ENCODE measurements at regions not wholly inside any gene's neighbourhood (a gene's known extent, or its start where the extent isn't known, plus 50 kb on each side); places are given as distances from the start of the nearest gene placed in this dataset.

GRCh38 chr7:118349604-118350003 is 125.1 kb downstream of the ANKRD7 start:
- TF ChIP-seq EZH2 (IDR thresholded peaks at IDR 0.05; ENCODE audit: low read length) (no peak), CTCF (optimal IDR thresholded peaks at IDR 0.05 in 1 of 3, IDR thresholded peaks at IDR 0.05 in 1 of 3, conservative IDR thresholded peaks at IDR 0.05 in 1 of 3; ENCODE audit: extremely low read depth in 1 of 3, insufficient read depth in 2 of 3, low read length in 3 of 3) (no peak)

All from keratinocyte (primary cell).